Activated T-helper 1 cell treated with anti-CD3 and anti-CD28 coated beads, Interleukin-12 subunit alpha, Interleukin-12 subunit beta, Interleukin-2, Interleukin-4 antibody, amounts not matched to agents 30 ng/mL and 10 ng/mL and 1 ng/mL, durations not matched to agents 14 hours and 24 hours and 36 hours (primary cell): ENCODE measurements at regions not wholly inside any gene's neighbourhood (a gene's known extent, or its start where the extent isn't known, plus 50 kb on each side); places are given as distances from the start of the nearest gene placed in this dataset.

Experiments used
- DNase-seq: peaks from one replicate; pipeline ENCODE4 v3.0.0; 2021; ENCODE audit warnings: low spot score
- H3K27ac Mint-ChIP-seq: one replicate; pipeline ENCODE4 v1.8.0; 2021; ENCODE audit warnings: mild to moderate bottlenecking, mixed read lengths
- H3K27me3 Mint-ChIP-seq: one replicate; pipeline ENCODE4 v1.8.0; 2022; ENCODE audit warnings: mild to moderate bottlenecking, moderate library complexity, mixed read lengths; ENCODE audit not compliant: insufficient read depth
- H3K36me3 Mint-ChIP-seq: one replicate; pipeline ENCODE4 v1.8.0; 2021; ENCODE audit warnings: low read depth, mixed read lengths
- H3K4me1 Mint-ChIP-seq: one replicate; pipeline ENCODE4 v1.8.0; 2021; ENCODE audit warnings: low read depth, mixed read lengths
- H3K4me3 Mint-ChIP-seq: one replicate; pipeline ENCODE4 v1.8.0; 2021; ENCODE audit warnings: mild to moderate bottlenecking, moderate library complexity, mixed read lengths
- H3K9me3 Mint-ChIP-seq: one replicate; pipeline ENCODE4 v1.8.0; 2021; ENCODE audit warnings: mixed read lengths
- intact Hi-C: fragments of 100-400 bp; cut with micrococcal nuclease; formaldehyde crosslinking; loops from one replicate; pipeline ENCODE4 v1.15.1; 2024

DNA sequence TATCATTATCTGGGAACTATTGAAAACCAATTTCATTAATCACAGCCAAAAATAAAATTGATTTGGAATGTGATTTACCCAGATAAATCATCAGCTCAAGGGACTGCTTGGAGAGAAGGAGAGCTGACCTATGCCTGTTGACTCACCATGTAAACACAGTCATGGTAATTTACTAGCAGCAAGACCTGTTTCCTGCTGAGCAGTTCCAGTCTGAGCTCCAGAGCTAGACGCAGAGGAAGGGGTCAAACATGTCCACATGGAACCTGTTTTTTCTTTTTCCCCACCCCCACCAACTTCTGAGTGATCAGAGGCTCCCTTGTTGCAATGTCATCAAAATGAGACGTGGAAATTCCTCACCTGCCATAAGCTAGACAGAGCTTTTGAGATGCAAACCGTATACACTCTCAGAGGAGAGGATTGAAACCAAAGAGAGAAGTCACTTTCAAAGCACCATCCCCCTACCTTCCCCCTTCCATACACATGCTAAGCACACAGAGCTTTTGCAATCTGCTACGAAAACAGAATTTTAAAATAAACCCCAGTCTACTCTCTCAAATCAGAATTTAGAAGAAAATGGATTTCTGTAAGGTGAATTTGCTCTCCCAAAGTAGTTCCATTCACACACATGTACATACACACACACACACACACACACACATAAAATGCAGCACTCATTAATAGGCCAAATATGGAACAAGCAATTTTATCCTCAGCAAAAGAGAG, 55.9 kb upstream of the PTGFRN start:
- H3K27ac Mint-ChIP-seq = peak overlapping the region; percentile 53
- peaks cover 34% of the 10 kb centered on the region for H3K4me1 Mint-ChIP-seq
- H3K9me3 Mint-ChIP-seq = no peaks in the 10 kb centered on the region
- H3K36me3 Mint-ChIP-seq = peaks cover 3% of the 10 kb centered on the region
- H3K27me3 Mint-ChIP-seq = no peaks in the 10 kb centered on the region
- no peak overlapping the region for H3K4me3 Mint-ChIP-seq
- intact Hi-C loops = loop anchor here (1.0 kb wide), 1 partner anchor 27 kb away; no protein-coding TSS in a partner anchor
- no peak for DNase-seq

DNA sequence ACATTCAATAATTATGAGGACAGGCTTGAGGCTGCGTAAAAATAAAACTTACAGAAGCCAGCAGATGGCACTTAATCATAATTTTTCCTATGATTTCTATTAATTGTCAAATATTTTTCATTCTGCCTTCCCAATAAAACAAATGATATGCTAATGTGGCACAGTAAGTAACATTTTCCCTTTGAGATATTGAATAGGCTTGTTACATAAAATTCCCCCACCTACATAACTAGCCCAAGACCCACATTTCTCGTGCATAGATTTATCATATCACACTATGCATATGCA, 55.4 kb upstream of the PTGFRN start:
- Mint-ChIP-seq H3K4me3 (no peak overlapping the region), H3K9me3 (no peaks in the 10 kb centered on the region)

DNA sequence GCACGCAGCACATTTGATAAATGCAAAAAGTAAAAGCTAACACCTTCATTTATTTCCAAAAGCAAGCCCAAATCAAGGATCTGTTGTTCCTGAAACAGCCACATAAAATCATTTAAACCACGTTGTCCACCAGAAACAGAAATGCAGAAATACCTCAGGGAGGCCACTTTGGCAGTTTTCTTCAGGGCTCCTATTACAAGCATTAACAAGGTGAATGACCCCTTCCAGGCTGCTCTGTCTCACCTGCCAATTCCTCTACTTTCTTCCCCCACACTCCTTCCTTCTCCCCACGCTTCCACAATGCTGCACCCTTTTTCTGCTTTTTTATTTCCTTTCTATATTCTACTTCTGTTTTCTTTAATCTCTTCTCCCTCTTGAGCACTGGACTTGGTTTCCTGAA, 55.0 kb upstream of the PTGFRN start:
- intact Hi-C loops = no loop called here
- H3K36me3 Mint-ChIP-seq = peaks cover 3% of the 10 kb centered on the region
- no peaks in the 10 kb centered on the region for H3K9me3 Mint-ChIP-seq
- peak overlapping the region; percentile 40 for H3K27ac Mint-ChIP-seq
- no peak overlapping the region for H3K4me3 Mint-ChIP-seq
- peaks cover 28% of the 10 kb centered on the region for H3K4me1 Mint-ChIP-seq
- H3K27me3 Mint-ChIP-seq = no peaks in the 10 kb centered on the region
- no peak for DNase-seq

More for the DNA sequence above, 55.4 kb upstream of the PTGFRN start:
- Mint-ChIP-seq H3K36me3 (peaks cover 3% of the 10 kb centered on the region), H3K27me3 (no peaks in the 10 kb centered on the region), H3K27ac (peak overlapping the region; percentile 53), H3K4me1 (peaks cover 29% of the 10 kb centered on the region)
- DNase-seq = no peak
- intact Hi-C loops = no loop called here

GRCh38 chr1:116855191-116855619, 54.5 kb upstream of the PTGFRN start:
- no peak overlapping the region for H3K4me3 Mint-ChIP-seq
- intact Hi-C loops = no loop called here

GRCh38 chr1:116855773-116856201, 53.9 kb upstream of the PTGFRN start:
- H3K27me3 Mint-ChIP-seq = no peaks in the 10 kb centered on the region

More at GRCh38 chr1:116855191-116855619, 54.5 kb upstream of the PTGFRN start:
- Mint-ChIP-seq H3K36me3 (peaks cover 3% of the 10 kb centered on the region), H3K4me1 (peaks cover 28% of the 10 kb centered on the region), H3K9me3 (no peaks in the 10 kb centered on the region), H3K27ac (no peak overlapping the region), H3K27me3 (no peaks in the 10 kb centered on the region)
- no peak for DNase-seq

GRCh38 chr1:116856312-116856711, 53.4 kb upstream of the PTGFRN start:
- no peak for DNase-seq
- peaks cover 23% of the 10 kb centered on the region for H3K4me1 Mint-ChIP-seq
- H3K36me3 Mint-ChIP-seq = peaks cover 3% of the 10 kb centered on the region
- no peak overlapping the region for H3K27ac Mint-ChIP-seq
- intact Hi-C loops = no loop called here
- no peaks in the 10 kb centered on the region for H3K9me3 Mint-ChIP-seq
- no peak overlapping the region for H3K4me3 Mint-ChIP-seq
- no peaks in the 10 kb centered on the region for H3K27me3 Mint-ChIP-seq

More at GRCh38 chr1:116855773-116856201, 53.9 kb upstream of the PTGFRN start:
- intact Hi-C loops = no loop called here
- Mint-ChIP-seq H3K27ac (no peak overlapping the region), H3K9me3 (no peaks in the 10 kb centered on the region), H3K36me3 (peaks cover 3% of the 10 kb centered on the region), H3K4me1 (peaks cover 23% of the 10 kb centered on the region), H3K4me3 (no peak overlapping the region)
- DNase-seq = no peak

GRCh38 chr1:116857092-116857491, 52.6 kb upstream of the PTGFRN start:
- Mint-ChIP-seq H3K4me3 (no peak overlapping the region), H3K4me1 (peaks cover 23% of the 10 kb centered on the region), H3K36me3 (no peaks in the 10 kb centered on the region), H3K27me3 (no peaks in the 10 kb centered on the region), H3K27ac (no peak overlapping the region), H3K9me3 (no peaks in the 10 kb centered on the region)
- no peak for DNase-seq
- intact Hi-C loops = no loop called here
